ENCODE measurements at regions not wholly inside any gene's neighbourhood (a gene's known extent, or its start where the extent isn't known, plus 50 kb on each side); places are given as distances from the start of the nearest gene placed in this dataset.

GRCh38 chr1:219269171-219269570 lies 95.5 kb downstream of the LYPLAL1 start:
- POLR2A ChIA-PET = no interaction called here
- intact Hi-C loops (cut with DNase I, micrococcal nuclease) = no loop called here
- CTCF ChIA-PET = no interaction called here

DNA sequence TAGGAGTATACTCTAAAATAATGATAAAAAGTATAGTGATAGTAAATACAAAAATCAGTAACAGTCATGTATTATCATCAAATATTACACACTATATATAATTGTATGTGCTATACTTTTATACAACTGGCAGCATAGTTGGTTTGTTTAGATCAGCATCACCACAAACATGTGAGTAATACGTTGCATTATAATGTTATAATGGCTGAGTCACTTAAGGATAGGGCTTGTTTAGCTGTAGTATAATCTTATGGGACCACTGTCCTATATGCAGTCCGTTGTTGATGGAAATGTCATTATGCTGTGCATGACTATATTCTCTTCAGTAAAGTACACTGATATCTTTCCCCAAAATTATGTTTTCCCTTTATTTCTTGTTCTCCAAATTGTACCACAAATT lies 92.8 kb downstream of the LYPLAL1 start:
- DNase-seq = no peak
- Histone ChIP-seq H3K4me1 (ENCODE audit: insufficient read depth, low read length) (no peaks in the 10 kb centered on the region), H3K36me3 (ENCODE audit: insufficient read depth, low read length) (no peaks in the 10 kb centered on the region), H3K9me3 (ENCODE audit: control insufficient read depth in 1 of 2, insufficient read depth in 1 of 2, low read length in 2 of 2) (no peaks in the 10 kb centered on the region), H3K4me3 (ENCODE audit: low read length) (no peak overlapping the region), H3K27ac (ENCODE audit: low read depth in 1 of 2, low read length in 2 of 2) (no peak overlapping the region), H3K27me3 (ENCODE audit: control insufficient read depth in 1 of 2, insufficient read depth in 2 of 2, low read length in 2 of 2) (no peaks in the 10 kb centered on the region)
- H3K4me1 Mint-ChIP-seq (ENCODE audit: low read depth) = no peaks in the 10 kb centered on the region
- H3K36me3 Mint-ChIP-seq (ENCODE audit: low read depth) = peaks cover 6% of the 10 kb centered on the region
- ChIA-PET POLR2A (interaction anchor here (1.2 kb wide), 1 partner anchor 308 kb away, joined by 3 read pairs; no protein-coding TSS in a partner anchor), CTCF (no interaction called here)
- H3K27me3 Mint-ChIP-seq = no peaks in the 10 kb centered on the region
- ATAC-seq (ENCODE audit: poor library complexity) = no peak
- TF ChIP-seq, protein P1, sequence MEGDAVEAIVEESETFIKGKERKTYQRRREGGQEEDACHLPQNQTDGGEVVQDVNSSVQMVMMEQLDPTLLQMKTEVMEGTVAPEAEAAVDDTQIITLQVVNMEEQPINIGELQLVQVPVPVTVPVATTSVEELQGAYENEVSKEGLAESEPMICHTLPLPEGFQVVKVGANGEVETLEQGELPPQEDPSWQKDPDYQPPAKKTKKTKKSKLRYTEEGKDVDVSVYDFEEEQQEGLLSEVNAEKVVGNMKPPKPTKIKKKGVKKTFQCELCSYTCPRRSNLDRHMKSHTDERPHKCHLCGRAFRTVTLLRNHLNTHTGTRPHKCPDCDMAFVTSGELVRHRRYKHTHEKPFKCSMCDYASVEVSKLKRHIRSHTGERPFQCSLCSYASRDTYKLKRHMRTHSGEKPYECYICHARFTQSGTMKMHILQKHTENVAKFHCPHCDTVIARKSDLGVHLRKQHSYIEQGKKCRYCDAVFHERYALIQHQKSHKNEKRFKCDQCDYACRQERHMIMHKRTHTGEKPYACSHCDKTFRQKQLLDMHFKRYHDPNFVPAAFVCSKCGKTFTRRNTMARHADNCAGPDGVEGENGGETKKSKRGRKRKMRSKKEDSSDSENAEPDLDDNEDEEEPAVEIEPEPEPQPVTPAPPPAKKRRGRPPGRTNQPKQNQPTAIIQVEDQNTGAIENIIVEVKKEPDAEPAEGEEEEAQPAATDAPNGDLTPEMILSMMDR (IDR thresholded peaks at IDR 0.05) = no peak
- no peaks in the 10 kb centered on the region for H3K9me3 Mint-ChIP-seq
- intact Hi-C loops (cut with DNase I, micrococcal nuclease) = no loop called here
- H3K4me3 Mint-ChIP-seq = no peak overlapping the region
- H3K27ac Mint-ChIP-seq = no peak overlapping the region

More at GRCh38 chr1:219269171-219269570, 95.5 kb downstream of the LYPLAL1 start:
- TF ChIP-seq, protein P1 (IDR thresholded peaks at IDR 0.05) = no peak
- H3K27ac ChIP-seq (ENCODE audit: low read depth in 1 of 2, low read length in 2 of 2) = no peak overlapping the region
- DNase-seq (no peak), ATAC-seq (ENCODE audit: poor library complexity) (no peak)
- no peaks in the 10 kb centered on the region for H3K36me3 ChIP-seq (ENCODE audit: insufficient read depth, low read length)
- no peaks in the 10 kb centered on the region for H3K9me3 Mint-ChIP-seq
- H3K27ac Mint-ChIP-seq = no peak overlapping the region
- no peaks in the 10 kb centered on the region for H3K4me1 ChIP-seq (ENCODE audit: insufficient read depth, low read length)
- no peaks in the 10 kb centered on the region for H3K9me3 ChIP-seq (ENCODE audit: control insufficient read depth in 1 of 2, insufficient read depth in 1 of 2, low read length in 2 of 2)
- no peaks in the 10 kb centered on the region for H3K27me3 ChIP-seq (ENCODE audit: control insufficient read depth in 1 of 2, insufficient read depth in 2 of 2, low read length in 2 of 2)
- H3K4me3 ChIP-seq (ENCODE audit: low read length) = no peak overlapping the region
- no peaks in the 10 kb centered on the region for H3K27me3 Mint-ChIP-seq
- no peaks in the 10 kb centered on the region for H3K36me3 Mint-ChIP-seq (ENCODE audit: low read depth)
- no peaks in the 10 kb centered on the region for H3K4me1 Mint-ChIP-seq (ENCODE audit: low read depth)
- no peak overlapping the region for H3K4me3 Mint-ChIP-seq

- TF ChIP-seq, protein P1 (IDR thresholded peaks at IDR 0.05) = no peak
- H3K4me3 ChIP-seq (ENCODE audit: low read length) = no peak overlapping the region
- no peaks in the 10 kb centered on the region for H3K36me3 ChIP-seq (ENCODE audit: insufficient read depth, low read length)
- DNase-seq (no peak), ATAC-seq (ENCODE audit: poor library complexity) (no peak)
- ChIA-PET POLR2A (interaction anchor here (1.2 kb wide), 1 partner anchor 307 kb away, joined by 3 read pairs; no protein-coding TSS in a partner anchor), CTCF (no interaction called here)
- Mint-ChIP-seq H3K27me3 (no peaks in the 10 kb centered on the region), H3K4me3 (no peak overlapping the region), H3K27ac (no peak overlapping the region), H3K4me1 (ENCODE audit: low read depth) (no peaks in the 10 kb centered on the region), H3K9me3 (no peaks in the 10 kb centered on the region), H3K36me3 (ENCODE audit: low read depth) (peaks cover 12% of the 10 kb centered on the region)
- no peaks in the 10 kb centered on the region for H3K27me3 ChIP-seq (ENCODE audit: control insufficient read depth in 1 of 2, insufficient read depth in 2 of 2, low read length in 2 of 2)
- intact Hi-C loops (cut with DNase I, micrococcal nuclease) = no loop called here
- H3K9me3 ChIP-seq (ENCODE audit: control insufficient read depth in 1 of 2, insufficient read depth in 1 of 2, low read length in 2 of 2) = peaks cover 0 to 6% of the 10 kb centered on the region in 2 experiments
- H3K4me1 ChIP-seq (ENCODE audit: insufficient read depth, low read length) = no peaks in the 10 kb centered on the region
- no peak overlapping the region for H3K27ac ChIP-seq (ENCODE audit: low read depth in 1 of 2, low read length in 2 of 2)
Measured at GRCh38 chr1:219265026-219265515, 91.4 kb downstream of the LYPLAL1 start.
